Endothelial cell of hepatic sinusoid (primary cell): ENCODE measurements at regions not wholly inside any gene's neighbourhood (a gene's known extent, or its start where the extent isn't known, plus 50 kb on each side); places are given as distances from the start of the nearest gene placed in this dataset.

Experiments
- in situ Hi-C: cut with HindIII; loops from 2 replicates; pipeline ENCODE4 v1.10.0; 2017; ENCODE audit warnings: low sequenced_read_pairs

DNA sequence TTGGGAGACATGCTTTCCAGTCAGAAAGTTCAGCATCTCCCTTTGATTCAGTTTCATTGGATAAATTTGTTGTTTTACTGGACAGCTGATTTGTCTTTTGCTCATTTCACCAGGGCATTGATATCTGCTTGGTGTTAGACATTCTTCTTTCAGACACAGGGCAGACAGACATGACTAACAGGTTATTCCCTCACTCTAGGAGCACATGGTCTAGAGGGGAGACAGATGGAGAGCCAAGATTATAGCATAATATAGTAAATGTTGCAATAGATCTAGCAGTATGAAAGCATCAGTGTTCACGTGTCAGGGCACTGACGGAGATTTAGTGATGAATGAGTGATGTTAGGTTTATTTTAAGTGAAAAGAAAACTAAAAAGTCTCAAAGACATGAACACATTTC, 187.0 kb upstream of the CYRIA start:
- in situ Hi-C loops: no loop called here

DNA sequence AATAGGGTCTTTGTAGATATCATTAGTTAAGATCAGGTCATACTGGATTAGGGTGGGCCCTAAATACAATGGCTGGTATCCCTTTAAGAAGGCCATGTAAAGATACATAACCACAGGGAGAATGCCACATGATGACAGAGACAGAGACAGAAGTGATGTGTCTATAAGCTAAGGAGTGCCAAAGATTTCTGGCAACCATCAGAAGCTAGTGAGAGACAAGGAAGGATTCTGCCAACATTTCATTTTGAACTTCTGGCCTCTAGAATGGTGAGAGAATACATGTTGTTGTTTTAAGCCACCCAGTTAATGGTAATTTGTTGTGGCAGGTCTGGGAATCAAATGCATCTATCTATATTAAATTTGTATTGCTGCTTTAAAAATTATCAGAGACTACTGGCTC, 185.5 kb upstream of the CYRIA start:
- in situ Hi-C loops: no loop called here

DNA sequence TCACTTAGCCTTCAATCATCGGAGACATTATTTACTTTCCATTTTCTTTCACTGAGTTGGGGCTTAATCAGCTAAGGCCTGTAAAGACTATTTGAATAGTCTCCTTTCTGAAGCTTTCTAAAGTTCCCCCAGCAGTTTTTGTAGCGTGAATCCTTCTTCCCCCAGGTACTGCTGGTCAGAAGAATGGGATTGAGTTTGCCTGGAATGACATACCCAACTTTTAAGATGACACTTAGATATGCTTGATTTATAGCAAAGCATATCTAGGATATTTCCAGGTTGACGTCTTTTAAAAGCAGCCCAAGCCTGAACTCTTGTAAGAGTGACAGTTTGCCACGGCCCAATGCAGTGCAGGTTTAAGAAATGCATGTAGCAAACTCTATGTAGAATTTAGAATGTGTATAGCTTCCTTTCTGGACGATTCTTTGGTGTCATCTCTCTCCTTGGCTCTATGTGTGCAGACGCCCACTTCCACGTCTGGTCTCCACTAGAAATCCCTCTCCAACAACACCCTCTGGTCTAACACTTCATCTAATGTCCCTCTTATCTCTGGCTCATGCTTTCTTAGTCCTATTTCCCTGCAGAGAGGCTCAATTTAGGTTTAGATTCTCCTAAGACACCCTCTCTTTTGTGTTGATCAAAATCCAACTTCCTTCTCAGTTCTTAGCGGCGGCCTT, 175.0 kb upstream of the CYRIA start:
- in situ Hi-C loops: no loop called here

DNA sequence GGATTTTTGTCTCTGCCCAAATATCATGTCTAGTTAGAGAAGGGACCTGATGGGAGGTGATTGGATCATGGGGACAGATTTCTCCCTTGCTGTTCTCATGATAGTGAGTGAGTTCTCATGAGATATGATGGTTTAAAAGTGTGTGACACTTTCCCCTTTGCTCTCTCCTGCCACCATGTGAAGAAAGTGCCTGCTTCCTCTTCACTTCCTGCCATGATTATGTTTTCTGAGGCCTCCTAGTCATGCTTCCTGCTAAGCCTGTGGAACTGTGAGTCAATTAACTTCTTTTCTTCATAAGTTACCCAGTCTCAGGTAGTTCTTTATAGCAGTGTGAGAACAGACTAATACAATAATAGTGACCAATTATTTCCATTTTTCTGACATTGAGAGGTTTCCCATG, 167.3 kb upstream of the CYRIA start:
- in situ Hi-C loops: no loop called here

- in situ Hi-C loops: no loop called here
These were observed 163.2 kb upstream of the CYRIA start for GRCh38 chr2:16828828-16829160.

DNA sequence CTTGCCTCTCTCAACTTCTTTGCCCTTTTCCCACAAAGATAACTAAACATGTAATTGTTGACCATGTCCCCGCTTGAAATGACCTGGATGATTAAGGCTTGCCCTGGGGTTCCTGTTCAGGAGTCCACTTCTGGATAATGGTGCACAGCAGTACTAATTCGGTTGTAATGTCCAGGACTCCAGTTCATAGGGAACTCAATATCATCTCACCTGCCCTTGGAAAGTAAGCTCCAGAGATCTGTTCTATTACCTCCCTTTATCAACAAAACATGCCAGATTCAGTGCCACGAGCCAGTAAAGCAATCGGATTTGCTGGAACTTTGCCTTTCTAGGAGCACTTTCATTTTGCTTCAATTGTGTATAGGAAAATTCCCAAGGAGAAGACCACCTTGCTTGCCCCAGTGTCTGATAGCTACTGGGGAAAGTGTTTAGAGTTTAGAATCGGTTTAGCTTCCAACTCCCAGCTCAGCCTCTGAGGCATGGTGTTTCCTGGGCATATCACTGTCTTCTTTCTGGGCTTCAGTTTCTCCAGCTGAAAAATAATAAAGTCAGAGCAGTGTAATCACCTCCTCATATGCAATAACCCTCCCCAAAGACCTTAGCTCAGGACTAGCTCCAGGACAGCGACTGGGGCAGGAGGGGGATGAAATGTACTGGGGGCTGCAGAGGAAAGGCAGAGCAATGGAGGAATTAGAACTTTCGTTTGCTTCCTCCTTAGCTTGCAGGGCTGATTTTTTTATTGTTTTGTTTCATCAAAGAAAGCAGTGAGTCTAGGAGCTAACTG, 162.6 kb upstream of the CYRIA start:
- in situ Hi-C loops: no loop called here

GRCh38 chr2:16824472-16824871, 158.8 kb upstream of the CYRIA start:
- in situ Hi-C loops: no loop called here

GRCh38 chr2:16821692-16822091, 156.1 kb upstream of the CYRIA start:
- in situ Hi-C loops: no loop called here

DNA sequence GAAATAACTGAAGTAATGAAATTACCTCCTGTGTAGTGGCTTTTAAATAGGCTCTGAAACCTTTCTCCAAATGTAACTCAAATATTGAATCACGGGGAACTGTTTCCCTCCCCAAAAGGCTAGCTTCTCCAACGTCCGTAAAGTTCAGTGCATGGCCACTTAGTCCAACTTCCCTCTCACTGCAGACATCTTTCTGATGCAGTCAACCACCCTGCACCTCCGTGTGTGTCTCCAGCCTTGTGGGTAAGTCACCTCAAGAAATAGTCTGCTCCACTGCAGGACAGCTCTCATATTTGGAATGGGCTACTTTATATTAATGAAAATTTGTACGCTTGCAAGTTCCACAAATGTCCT, 152.5 kb upstream of the CYRIA start:
- in situ Hi-C loops: no loop called here

GRCh38 chr2:16817305-16818202, 151.9 kb upstream of the CYRIA start:
- in situ Hi-C loops: no loop called here

GRCh38 chr2:16816522-16816921, 150.9 kb upstream of the CYRIA start:
- in situ Hi-C loops: no loop called here

- in situ Hi-C loops: no loop called here
These were observed 150.4 kb upstream of the CYRIA start for GRCh38 chr2:16816016-16816415.

- in situ Hi-C loops: no loop called here
These were observed 148.0 kb upstream of the CYRIA start for GRCh38 chr2:16813593-16813992.

GRCh38 chr2:16798472-16798871, 132.8 kb upstream of the CYRIA start:
- in situ Hi-C loops: no loop called here

GRCh38 chr2:16791496-16791895, 125.9 kb upstream of the CYRIA start:
- in situ Hi-C loops: no loop called here

DNA sequence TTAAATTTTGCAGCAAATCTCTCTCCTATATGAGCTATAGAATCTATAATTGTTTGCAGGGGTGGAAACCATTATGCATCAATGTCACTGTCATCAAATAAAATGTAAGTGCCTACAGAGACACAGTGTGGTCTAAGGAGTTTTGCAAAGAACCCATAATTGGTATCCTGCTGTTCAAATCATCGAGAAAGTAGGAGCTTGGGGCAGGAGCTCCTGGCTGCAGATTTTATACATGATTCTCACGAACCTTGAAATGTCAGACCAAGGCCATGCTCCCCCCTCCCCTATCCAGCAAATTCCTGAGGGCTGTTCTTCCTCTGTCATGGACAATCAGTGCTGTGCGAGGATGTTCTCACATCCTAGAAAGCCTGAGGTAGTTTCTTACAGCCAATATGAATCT, 119.5 kb upstream of the CYRIA start:
- in situ Hi-C loops: no loop called here

GRCh38 chr2:16784652-16785051, 119.0 kb upstream of the CYRIA start:
- in situ Hi-C loops: no loop called here

DNA sequence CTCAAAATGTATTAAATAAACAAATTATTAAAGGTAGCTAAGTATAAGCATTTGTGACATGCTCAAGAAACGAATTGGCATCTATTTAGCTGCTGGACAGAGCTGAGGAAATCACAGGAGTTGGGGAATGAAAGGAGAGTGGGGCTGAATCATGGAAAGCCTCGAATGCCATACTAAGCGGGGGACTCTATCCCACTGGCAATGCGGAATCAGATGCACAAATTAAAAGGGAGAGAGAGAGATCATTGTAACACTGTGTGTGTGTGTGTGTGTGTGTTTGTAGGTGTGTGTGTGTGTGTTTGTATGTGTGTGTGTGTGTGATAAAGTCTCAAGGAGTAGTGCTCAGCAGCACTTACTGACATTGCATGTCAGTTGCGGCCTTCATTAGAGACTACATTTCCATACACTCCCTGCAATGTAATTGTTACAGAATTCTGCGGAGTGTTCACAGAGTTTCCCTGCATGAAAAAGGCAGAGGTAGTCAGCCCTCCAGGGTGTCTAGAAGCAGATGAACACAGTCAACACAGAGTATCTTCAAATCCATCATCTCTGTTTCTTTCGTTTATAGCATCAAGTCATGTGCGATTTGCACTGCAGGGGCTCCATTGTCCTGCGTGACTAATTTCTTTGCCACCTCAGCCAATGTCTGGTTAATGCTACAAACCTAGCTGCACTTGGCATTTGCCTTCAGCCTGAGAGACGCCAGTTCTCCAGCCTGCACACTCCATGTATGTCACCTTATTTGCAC, 111.7 kb upstream of the CYRIA start:
- in situ Hi-C loops: no loop called here

- in situ Hi-C loops: no loop called here
These were observed 110.2 kb upstream of the CYRIA start for GRCh38 chr2:16775899-16776231.

DNA sequence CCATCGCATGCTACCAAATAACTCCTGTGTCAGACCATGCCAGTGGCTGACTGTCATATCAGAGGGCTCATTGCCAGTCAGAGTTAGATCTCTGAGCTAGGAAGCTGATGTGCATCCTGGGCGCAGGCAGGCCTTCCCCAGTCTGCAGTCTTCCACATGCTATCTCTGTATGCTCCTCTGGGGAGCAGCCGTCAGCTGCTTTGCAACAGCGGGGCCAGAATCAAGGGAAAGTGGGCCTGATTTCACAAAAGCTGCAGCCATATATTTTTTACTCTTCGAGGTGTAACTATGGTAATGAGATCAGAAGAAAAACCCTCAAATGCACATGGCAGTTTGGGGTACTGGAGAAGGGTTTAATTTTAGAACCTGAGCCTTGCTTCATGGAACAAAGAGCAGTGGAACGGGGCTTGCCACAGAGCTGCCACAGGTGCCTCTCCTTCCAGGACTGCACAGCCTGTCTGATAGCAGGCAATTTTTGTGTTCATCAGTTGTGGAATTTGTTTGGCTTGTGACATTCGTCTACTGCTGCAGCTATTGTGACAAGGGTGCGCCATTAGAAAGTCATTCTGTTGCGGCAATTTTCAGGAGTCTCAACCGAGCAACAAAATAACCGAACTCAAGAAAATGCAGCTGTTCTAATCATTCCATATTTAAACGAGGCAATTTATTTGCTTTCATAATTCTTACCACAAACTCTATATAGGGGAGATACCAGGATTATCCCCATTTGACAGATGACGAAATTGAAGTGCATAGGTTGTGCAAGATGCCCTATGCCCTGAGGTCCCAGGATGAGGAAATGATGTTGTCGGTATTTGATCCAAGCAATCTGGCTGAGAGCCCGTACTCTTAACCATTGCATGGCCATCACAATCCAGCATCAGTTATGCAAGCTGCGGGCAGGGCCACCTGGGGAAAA, 109.6 kb upstream of the CYRIA start:
- in situ Hi-C loops: no loop called here
